Testis (tissue), 2 donors: ENCODE measurements at regions not wholly inside any gene's neighbourhood (a gene's known extent, or its start where the extent isn't known, plus 50 kb on each side); places are given as distances from the start of the nearest gene placed in this dataset.

Experiments
- DNase-seq: peaks from one replicate; pipeline ENCODE4 v3.0.0-alpha.2; 2019
- H3K27ac ChIP-seq, 2 donors: fragments of 200-600 bp; sonication (generic); one replicate each; pipeline ENCODE4 v1.5.1; 2019
- H3K27me3 ChIP-seq: fragments of 200-600 bp; sonication (generic); one replicate; pipeline ENCODE4 v1.5.1; 2019
- H3K36me3 ChIP-seq: fragments of 200-600 bp; sonication (generic); one replicate; pipeline ENCODE4 v1.5.1; 2017; ENCODE audit warnings: low read depth; ENCODE audit errors: missing control alignments
- H3K4me1 ChIP-seq: fragments of 200-600 bp; sonication (generic); one replicate; pipeline ENCODE4 v1.5.1; 2019
- H3K4me3 ChIP-seq, 2 donors: fragments of 200-600 bp; sonication (generic); one replicate each; pipeline ENCODE4 v1.5.1; 2017 to 2019
- H3K9me3 ChIP-seq: fragments of 200-600 bp; sonication (generic); one replicate; pipeline ENCODE4 v1.5.1; 2017
- CTCF ChIP-seq, 3 experiments: fragments of 450-650 bp in 2 of 3; fragments of 200-600 bp in 1 of 3; sonication (generic) in 1 of 3; IDR thresholded peaks; one replicate each; pipeline ENCODE4 v1.5.1; 2016 to 2019; ENCODE audit warnings: antibody characterized with exemption in 3 of 3, mild to moderate bottlenecking in 2 of 3, moderate library complexity in 1 of 3
- POLR2A ChIP-seq: fragments of 450-650 bp; IDR thresholded peaks from one replicate; pipeline ENCODE4 v1.6.1; 2017; ENCODE audit warnings: antibody characterized with exemption, mild to moderate bottlenecking, moderate library complexity
- WGBS, 2 donors: methylation state at CpG; one replicate each; pipeline ENCODE4 v1.1.5; 2018; 5-methylcytosine and 5-hydroxymethylcytosine counted together
- intact Hi-C: fragments of 100-400 bp; cut with DNase I; formaldehyde crosslinking; loops from one replicate; pipeline ENCODE4 v1.15.1; 2023; ENCODE audit warnings: low total_unique reads

GRCh38 chr11:98260983-98261382 is 759.8 kb upstream of the CNTN5 start:
- DNase-seq: no peak
- intact Hi-C loops: no loop called here
- Histone ChIP-seq H3K9me3 (no peaks in the 10 kb centered on the region), H3K27ac (no peak overlapping the region), H3K4me1 (no peaks in the 10 kb centered on the region), H3K36me3 (no peaks in the 10 kb centered on the region), H3K4me3 (no peak overlapping the region), H3K27me3 (no peaks in the 10 kb centered on the region)
- TF ChIP-seq CTCF (IDR thresholded peaks at IDR 0.05) (peak in 1 of 3 experiments; percentile 28), POLR2A (no peak)
- WGBS, 2 donors: 93 to 96% methylated on average over 1 of the region's 1 CpG

GRCh38 chr11:98277251-98277912 is 743.4 kb upstream of the CNTN5 start:
- Histone ChIP-seq H3K4me3 (no peak overlapping the region), H3K36me3 (no peaks in the 10 kb centered on the region), H3K27ac (no peak overlapping the region), H3K9me3 (no peaks in the 10 kb centered on the region), H3K27me3 (no peaks in the 10 kb centered on the region), H3K4me1 (no peaks in the 10 kb centered on the region)
- intact Hi-C loops: no loop called here
- no peak for DNase-seq
- 73 to 82% methylated on average over 2 of the region's 2 CpGs for WGBS, 2 donors
- TF ChIP-seq CTCF (IDR thresholded peaks at IDR 0.05) (no peak), POLR2A (no peak)

GRCh38 chr11:98289617-98290263 is 731.0 kb upstream of the CNTN5 start:
- H3K36me3 ChIP-seq: no peaks in the 10 kb centered on the region
- no peak for DNase-seq
- no peak overlapping the region for H3K4me3 ChIP-seq
- H3K4me1 ChIP-seq: no peaks in the 10 kb centered on the region
- WGBS, 2 donors: 82 to 89% methylated on average over 3 of the region's 3 CpGs
- intact Hi-C loops: no loop called here
- H3K9me3 ChIP-seq: no peaks in the 10 kb centered on the region
- H3K27me3 ChIP-seq: no peaks in the 10 kb centered on the region
- TF ChIP-seq POLR2A (no peak), CTCF (IDR thresholded peaks at IDR 0.05) (no peak)
- no peak overlapping the region for H3K27ac ChIP-seq

GRCh38 chr11:98296091-98296880 is 724.5 kb upstream of the CNTN5 start:
- 65 to 75% methylated on average over 4 of the region's 4 CpGs for WGBS, 2 donors
- H3K36me3 ChIP-seq: no peaks in the 10 kb centered on the region
- intact Hi-C loops: no loop called here
- H3K4me1 ChIP-seq: no peaks in the 10 kb centered on the region
- DNase-seq: no peak
- H3K27me3 ChIP-seq: no peaks in the 10 kb centered on the region
- no peak overlapping the region for H3K4me3 ChIP-seq
- no peaks in the 10 kb centered on the region for H3K9me3 ChIP-seq
- H3K27ac ChIP-seq: no peak overlapping the region
- TF ChIP-seq POLR2A: no peak
- no peak for TF ChIP-seq CTCF (IDR thresholded peaks at IDR 0.05)
